Hepatocyte (in vitro differentiated cells): ENCODE measurements at regions not wholly inside any gene's neighbourhood (a gene's known extent, or its start where the extent isn't known, plus 50 kb on each side); places are given as distances from the start of the nearest gene placed in this dataset.

Experiments
- CTCF ChIP-seq: fragments of 200-600 bp; sonication (generic); IDR thresholded peaks from 2 replicates; pipeline ENCODE4 v1.5.1; 2016; ENCODE audit warnings: antibody characterized with exemption, mild to moderate bottlenecking; ENCODE audit not compliant: poor library complexity
- EZH2 ChIP-seq: fragments of 200-600 bp; sonication (generic); IDR thresholded peaks from 2 replicates; pipeline ENCODE4 v1.6.1; 2016; ENCODE audit warnings: antibody characterized with exemption, mild to moderate bottlenecking, borderline replicate concordance
- EZH2phosphoT487 ChIP-seq: fragments of 200-600 bp; sonication (generic); IDR thresholded peaks from one replicate; pipeline ENCODE4 v1.6.1; 2018; ENCODE audit warnings: antibody characterized with exemption, mild to moderate bottlenecking, low read depth, moderate library complexity; ENCODE audit not compliant: unreplicated experiment, severe bottlenecking

GRCh38 chrX:5753291-5753690, 475.4 kb downstream of the NLGN4X start:
- TF ChIP-seq CTCF: no peak
- TF ChIP-seq EZH2phosphoT487: no peak
- no peak for TF ChIP-seq EZH2
